Pulmonary artery endothelial cell (primary cell): ENCODE measurements at regions not wholly inside any gene's neighbourhood (a gene's known extent, or its start where the extent isn't known, plus 50 kb on each side); places are given as distances from the start of the nearest gene placed in this dataset.
"Not testable (repeated sequence)": the region's sequence is repeated elsewhere in the genome, so short reads cannot be mapped to it uniquely, and the experiment has no call there.

Experiments used
- DNase-seq: peaks from one replicate; pipeline ENCODE4 v3.0.0-alpha.2; 2011; ENCODE audit warnings: low read depth, low spot score

- DNase-seq: no peak
Observed at GRCh38 chr3:118785415-118785814, 249.2 kb downstream of the IGSF11 start.

GRCh38 chr3:118791246-118791645, 243.4 kb downstream of the IGSF11 start:
- no peak for DNase-seq

- no peak for DNase-seq
Observed at GRCh38 chr3:118792191-118792590, 242.5 kb downstream of the IGSF11 start.

- DNase-seq: no peak
Observed at GRCh38 chr3:118793176-118793575, 241.5 kb downstream of the IGSF11 start.

GRCh38 chr3:118799303-118799702, 235.3 kb downstream of the IGSF11 start:
- DNase-seq: no peak

GRCh38 chr3:118801899-118802298, 232.7 kb downstream of the IGSF11 start:
- no peak for DNase-seq

- no peak for DNase-seq
Observed at GRCh38 chr3:118802325-118803095, 232.1 kb downstream of the IGSF11 start.

- no peak for DNase-seq
Observed at GRCh38 chr3:118803096-118803476, 231.6 kb downstream of the IGSF11 start.

GRCh38 chr3:118805007-118805406, 229.6 kb downstream of the IGSF11 start:
- no peak for DNase-seq

- no peak for DNase-seq
Observed at GRCh38 chr3:118806423-118806822, 228.2 kb downstream of the IGSF11 start.

- not testable (repeated sequence) for DNase-seq
Observed at GRCh38 chr3:118807349-118807748, 227.3 kb downstream of the IGSF11 start.

GRCh38 chr3:118808723-118809122, 225.9 kb downstream of the IGSF11 start:
- no peak for DNase-seq

GRCh38 chr3:118809696-118810498, 224.7 kb downstream of the IGSF11 start:
- DNase-seq: no peak

- DNase-seq: no peak
Observed at GRCh38 chr3:118810499-118811035, 224.1 kb downstream of the IGSF11 start.

- DNase-seq: no peak
Observed at GRCh38 chr3:118811236-118811732, 223.4 kb downstream of the IGSF11 start.

GRCh38 chr3:118813472-118813871, 221.2 kb downstream of the IGSF11 start:
- DNase-seq: no peak

- DNase-seq: peak; percentile 2
Observed at GRCh38 chr3:118817748-118818165, 216.9 kb downstream of the IGSF11 start.

- DNase-seq: no peak
Observed at GRCh38 chr3:118818386-118818785, 216.3 kb downstream of the IGSF11 start.

- no peak for DNase-seq
Observed at GRCh38 chr3:118823626-118824025, 211.0 kb downstream of the IGSF11 start.

GRCh38 chr3:118827446-118827845, 207.2 kb downstream of the IGSF11 start:
- no peak for DNase-seq

- no peak for DNase-seq
Observed at GRCh38 chr3:118828351-118828750, 206.3 kb downstream of the IGSF11 start.

- DNase-seq: no peak
Observed at GRCh38 chr3:118833075-118833474, 201.6 kb downstream of the IGSF11 start.
